Astrocyte (in vitro differentiated cells and primary cell): ENCODE measurements at regions not wholly inside any gene's neighbourhood (a gene's known extent, or its start where the extent isn't known, plus 50 kb on each side); places are given as distances from the start of the nearest gene placed in this dataset.

Experiments used
- DNase-seq: peaks from one replicate; pipeline ENCODE4 v3.0.0-alpha.2; 2010; ENCODE audit warnings: low read depth
- FAIRE-seq: peaks from 2 replicates; lab custom pipeline; 2011; peaks lifted over from hg19 to GRCh38; lab: Jason Lieb, UNC
- H2AFZ ChIP-seq: 2 replicates; pipeline ENCODE4 v1.6.0; 2012; ENCODE audit warnings: low read depth, low read length, inconsistent platforms
- H3K27ac ChIP-seq: 2 replicates; pipeline ENCODE4 v1.5.1; 2011; ENCODE audit warnings: low read depth, low read length, inconsistent platforms
- H3K27me3 ChIP-seq: 2 replicates; pipeline ENCODE4 v1.6.0; 2011; ENCODE audit warnings: low read length, inconsistent platforms; ENCODE audit not compliant: insufficient read depth
- H3K36me3 ChIP-seq: 2 replicates; pipeline ENCODE4 v1.5.1; 2011; ENCODE audit warnings: low read length, inconsistent platforms; ENCODE audit not compliant: insufficient read depth
- H3K4me1 ChIP-seq: 2 replicates; pipeline ENCODE4 v1.5.1; 2011; ENCODE audit warnings: low read length, inconsistent platforms; ENCODE audit not compliant: insufficient read depth
- H3K4me2 ChIP-seq: 2 replicates; pipeline ENCODE4 v1.6.0; 2012; ENCODE audit warnings: low read length, inconsistent platforms
- H3K4me3 ChIP-seq: 2 replicates; pipeline ENCODE4 v1.5.1; 2011; ENCODE audit warnings: low read depth, mild to moderate bottlenecking, low read length, inconsistent platforms; ENCODE audit not compliant: insufficient read depth
- H3K79me2 ChIP-seq: 2 replicates; pipeline ENCODE4 v1.6.0; 2012; ENCODE audit warnings: mild to moderate bottlenecking, low read length, inconsistent platforms; ENCODE audit not compliant: insufficient read depth
- H3K9ac ChIP-seq: 2 replicates; pipeline ENCODE4 v1.6.0; 2012; ENCODE audit warnings: mild to moderate bottlenecking, low read length, inconsistent platforms
- H3K9me3 ChIP-seq: 2 replicates; pipeline ENCODE4 v1.5.1; 2012; ENCODE audit warnings: low read depth, mild to moderate bottlenecking, low read length, inconsistent platforms; ENCODE audit not compliant: insufficient read depth
- H4K20me1 ChIP-seq: 2 replicates; pipeline ENCODE4 v1.6.0; 2012; ENCODE audit warnings: low read length, inconsistent platforms; ENCODE audit not compliant: insufficient read depth
- H3K27ac Mint-ChIP-seq: one replicate; pipeline ENCODE4 v1.8.0; 2021; ENCODE audit warnings: mild to moderate bottlenecking, mixed read lengths; ENCODE audit not compliant: unreplicated experiment
- H3K27me3 Mint-ChIP-seq: one replicate; pipeline ENCODE4 v1.8.0; 2021; ENCODE audit warnings: low read depth, mixed read lengths; ENCODE audit not compliant: unreplicated experiment
- H3K36me3 Mint-ChIP-seq: one replicate; pipeline ENCODE4 v1.8.0; 2021; ENCODE audit warnings: low read depth, mixed read lengths; ENCODE audit not compliant: unreplicated experiment
- H3K4me1 Mint-ChIP-seq: one replicate; pipeline ENCODE4 v1.8.0; 2021; ENCODE audit warnings: low read depth, mixed read lengths; ENCODE audit not compliant: unreplicated experiment
- H3K4me3 Mint-ChIP-seq: one replicate; pipeline ENCODE4 v1.8.0; 2021; ENCODE audit warnings: mild to moderate bottlenecking, moderate library complexity, mixed read lengths; ENCODE audit not compliant: unreplicated experiment
- H3K9me3 Mint-ChIP-seq: one replicate; pipeline ENCODE4 v1.8.0; 2021; ENCODE audit warnings: mild to moderate bottlenecking, mixed read lengths; ENCODE audit not compliant: unreplicated experiment
- CTCF ChIP-seq: IDR thresholded peaks from 2 replicates; pipeline ENCODE4 v1.5.1; 2011; ENCODE audit warnings: low read depth, mild to moderate bottlenecking, inconsistent platforms, low read length, moderate library complexity; ENCODE audit not compliant: insufficient read depth
- EZH2 ChIP-seq: IDR thresholded peaks from 2 replicates; pipeline ENCODE4 v1.6.1; 2012; ENCODE audit warnings: mild to moderate bottlenecking, low read length, inconsistent platforms; ENCODE audit not compliant: insufficient read depth

GRCh38 chr16:6427621-6428020 is 905.0 kb upstream of the RBFOX1 start:
- no peaks in the 10 kb centered on the region for H3K27me3 ChIP-seq
- H3K36me3 ChIP-seq = no peaks in the 10 kb centered on the region
- no peak for DNase-seq
- Mint-ChIP-seq H3K4me3 (no peak overlapping the region), H3K9me3 (peaks cover 2% of the 10 kb centered on the region), H3K27ac (no peak overlapping the region), H3K36me3 (no peaks in the 10 kb centered on the region), H3K4me1 (no peaks in the 10 kb centered on the region), H3K27me3 (peaks cover 6% of the 10 kb centered on the region)
- H2AFZ ChIP-seq = no peak overlapping the region
- no peaks in the 10 kb centered on the region for H3K79me2 ChIP-seq
- H3K4me3 ChIP-seq = no peak overlapping the region
- H3K4me1 ChIP-seq = no peaks in the 10 kb centered on the region
- H4K20me1 ChIP-seq = no peaks in the 10 kb centered on the region
- no peak overlapping the region for H3K4me2 ChIP-seq
- H3K9ac ChIP-seq = no peak overlapping the region
- FAIRE-seq = no peak
- TF ChIP-seq CTCF = no peak
- TF ChIP-seq EZH2 = no peak
- H3K9me3 ChIP-seq = peaks cover 2% of the 10 kb centered on the region
- H3K27ac ChIP-seq = no peak overlapping the region

DNA sequence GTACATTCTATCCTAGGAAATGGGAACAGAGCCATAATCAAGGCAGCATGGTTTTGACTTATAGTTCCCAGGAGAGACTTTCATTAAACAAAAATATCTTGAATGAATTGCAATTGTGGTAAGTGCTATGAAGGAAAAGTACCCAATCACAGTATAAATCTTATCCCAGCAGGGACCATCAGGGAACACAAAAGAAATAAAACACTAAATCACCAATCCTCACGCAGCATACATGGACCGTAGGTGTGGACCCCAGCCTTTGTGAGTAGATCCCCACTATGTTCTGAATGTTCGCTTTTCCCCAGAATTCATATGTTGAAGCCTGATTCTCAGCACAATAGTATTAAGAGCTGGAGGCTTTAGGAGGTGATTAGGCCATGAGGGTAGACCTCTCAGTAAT is 925.0 kb upstream of the RBFOX1 start:
- Mint-ChIP-seq H3K9me3 (no peaks in the 10 kb centered on the region), H3K4me1 (no peaks in the 10 kb centered on the region), H3K27ac (no peak overlapping the region), H3K36me3 (no peaks in the 10 kb centered on the region), H3K4me3 (no peak overlapping the region), H3K27me3 (no peaks in the 10 kb centered on the region)
- no peak overlapping the region for H3K9ac ChIP-seq
- H3K27me3 ChIP-seq = no peaks in the 10 kb centered on the region
- no peak overlapping the region for H3K4me3 ChIP-seq
- no peak overlapping the region for H3K4me2 ChIP-seq
- H3K36me3 ChIP-seq = no peaks in the 10 kb centered on the region
- H3K79me2 ChIP-seq = no peaks in the 10 kb centered on the region
- TF ChIP-seq EZH2 (no peak), CTCF (no peak)
- peaks cover 3% of the 10 kb centered on the region for H3K9me3 ChIP-seq
- H4K20me1 ChIP-seq = no peaks in the 10 kb centered on the region
- DNase-seq (no peak), FAIRE-seq (no peak)
- no peak overlapping the region for H3K27ac ChIP-seq
- no peaks in the 10 kb centered on the region for H3K4me1 ChIP-seq
- no peak overlapping the region for H2AFZ ChIP-seq

- H3K27ac Mint-ChIP-seq = no peak overlapping the region
- no peaks in the 10 kb centered on the region for H3K79me2 ChIP-seq
- H3K9ac ChIP-seq = no peak overlapping the region
- no peak overlapping the region for H3K4me3 Mint-ChIP-seq
- no peaks in the 10 kb centered on the region for H3K36me3 Mint-ChIP-seq
- H3K9me3 Mint-ChIP-seq = no peaks in the 10 kb centered on the region
- H3K27ac ChIP-seq = no peak overlapping the region
- no peaks in the 10 kb centered on the region for H4K20me1 ChIP-seq
- no peaks in the 10 kb centered on the region for H3K4me1 Mint-ChIP-seq
- peaks cover 3% of the 10 kb centered on the region for H3K9me3 ChIP-seq
- H2AFZ ChIP-seq = no peak overlapping the region
- no peak overlapping the region for H3K4me2 ChIP-seq
- no peaks in the 10 kb centered on the region for H3K27me3 Mint-ChIP-seq
- FAIRE-seq (no peak), DNase-seq (no peak)
- H3K36me3 ChIP-seq = no peaks in the 10 kb centered on the region
- no peak overlapping the region for H3K4me3 ChIP-seq
- H3K4me1 ChIP-seq = no peaks in the 10 kb centered on the region
- TF ChIP-seq CTCF = no peak
- no peak for TF ChIP-seq EZH2
- H3K27me3 ChIP-seq = no peaks in the 10 kb centered on the region
These were observed 926.6 kb upstream of the RBFOX1 start for GRCh38 chr16:6406028-6406427.
